ENCODE measurements at regions not wholly inside any gene's neighbourhood (a gene's known extent, or its start where the extent isn't known, plus 50 kb on each side); places are given as distances from the start of the nearest gene placed in this dataset.

GRCh38 chr2:47999512-47999911 is 93.2 kb upstream of the FBXO11 start:
- H3K4me3 ChIP-seq (ENCODE audit: low read length), result no peak overlapping the region
- no peak for DNase-seq (ENCODE audit: low read depth)
- TF ChIP-seq CTCF (conservative IDR thresholded peaks at IDR 0.05; ENCODE audit: low read depth, low read length), result no peak

GRCh38 chr2:48001498-48001897 is 95.2 kb upstream of the FBXO11 start:
- DNase-seq (ENCODE audit: low read depth), result no peak
- H3K4me3 ChIP-seq (ENCODE audit: low read length), result no peak overlapping the region
- no peak for TF ChIP-seq CTCF (conservative IDR thresholded peaks at IDR 0.05; ENCODE audit: low read depth, low read length)

- H3K4me3 ChIP-seq (ENCODE audit: low read length), result no peak overlapping the region
- no peak for TF ChIP-seq CTCF (conservative IDR thresholded peaks at IDR 0.05; ENCODE audit: low read depth, low read length)
These were observed 99.8 kb upstream of the FBXO11 start for GRCh38 chr2:48006094-48006493.

GRCh38 chr2:48007699-48008268 is 101.5 kb upstream of the FBXO11 start:
- no peak overlapping the region for H3K4me3 ChIP-seq (ENCODE audit: low read length)
- no peak for TF ChIP-seq CTCF (conservative IDR thresholded peaks at IDR 0.05; ENCODE audit: low read depth, low read length)

More at GRCh38 chr2:48006094-48006493, 99.8 kb upstream of the FBXO11 start:
- no peak for DNase-seq (ENCODE audit: low read depth)

GRCh38 chr2:48009256-48009655 is 103.0 kb upstream of the FBXO11 start:
- no peak for TF ChIP-seq CTCF (conservative IDR thresholded peaks at IDR 0.05; ENCODE audit: low read depth, low read length)
- no peak for DNase-seq (ENCODE audit: low read depth)
- no peak overlapping the region for H3K4me3 ChIP-seq (ENCODE audit: low read length)

More at GRCh38 chr2:48007699-48008268, 101.5 kb upstream of the FBXO11 start:
- no peak for DNase-seq (ENCODE audit: low read depth)

GRCh38 chr2:48015421-48015820 is 109.1 kb upstream of the FBXO11 start:
- TF ChIP-seq CTCF (conservative IDR thresholded peaks at IDR 0.05; ENCODE audit: low read depth, low read length), result no peak
- no peak overlapping the region for H3K4me3 ChIP-seq (ENCODE audit: low read length)
- DNase-seq (ENCODE audit: low read depth), result no peak

- TF ChIP-seq CTCF (conservative IDR thresholded peaks at IDR 0.05; ENCODE audit: low read depth, low read length), result peak; percentile 28
- H3K4me3 ChIP-seq (ENCODE audit: low read length), result no peak overlapping the region
- DNase-seq (ENCODE audit: low read depth), result no peak
These were observed 110.1 kb upstream of the FBXO11 start for GRCh38 chr2:48016225-48017019.

Data from retinal pigment epithelial cell (primary cell).